GM12892 (cell line): ENCODE measurements at regions not wholly inside any gene's neighbourhood (a gene's known extent, or its start where the extent isn't known, plus 50 kb on each side); places are given as distances from the start of the nearest gene placed in this dataset.

ENCODE experiments used
- POLR2A ChIP-seq: IDR thresholded peaks from 2 replicates; pipeline ENCODE4 v1.6.1; 2011; ENCODE audit warnings: low read depth, low read length, control low read depth
- POLR2AphosphoS5 ChIP-seq: IDR thresholded peaks from 2 replicates; pipeline ENCODE4 v1.6.1; 2011; ENCODE audit warnings: low read depth, low read length, control low read depth
- TAF1 ChIP-seq: IDR thresholded peaks from 2 replicates; pipeline ENCODE4 v1.6.1; 2011; ENCODE audit warnings: low read depth, mild to moderate bottlenecking, control low read depth, low read length, borderline replicate concordance

DNA sequence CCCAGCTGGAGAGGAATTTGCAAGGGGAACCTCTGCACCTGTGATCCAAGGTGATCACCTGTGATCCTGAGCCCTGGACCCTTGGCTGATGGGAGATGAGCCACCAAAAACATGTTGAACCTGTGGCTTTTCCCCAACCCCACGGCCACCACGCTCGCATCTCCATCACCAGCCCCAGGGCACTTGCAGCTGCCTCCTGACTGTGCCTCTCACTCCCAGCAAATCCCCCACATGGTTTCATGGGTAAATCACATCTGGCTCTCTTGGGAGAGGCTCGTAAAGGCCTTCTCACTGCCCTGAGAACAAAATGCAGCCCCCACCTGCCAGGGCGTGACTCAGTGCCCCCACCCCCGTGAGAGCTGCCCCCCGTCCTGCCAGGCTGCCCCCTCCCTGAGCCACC lies 76.0 kb downstream of the RFLNA start:
- TF ChIP-seq POLR2A (no peak), POLR2AphosphoS5 (no peak), TAF1 (no peak)
